GM18519 (cell line): ENCODE measurements at regions not wholly inside any gene's neighbourhood (a gene's known extent, or its start where the extent isn't known, plus 50 kb on each side); places are given as distances from the start of the nearest gene placed in this dataset.

Experiments used
- ATAC-seq: cut with Tn5 transposase; IDR thresholded peaks from one replicate; pipeline ENCODE4 v1.9.1; 2021; ENCODE audit warnings: mild to moderate bottlenecking, moderate library complexity; ENCODE audit not compliant: unreplicated experiment, low FRiP score

GRCh38 chr2:61722800-61723199 lies 131.1 kb downstream of the FAM161A start:
- no peak for ATAC-seq

- no peak for ATAC-seq
Observed at GRCh38 chr2:61722318-61722717, 131.5 kb downstream of the FAM161A start.

GRCh38 chr2:61721382-61721781 lies 132.5 kb downstream of the FAM161A start:
- no peak for ATAC-seq

GRCh38 chr2:61720911-61721310 lies 132.9 kb downstream of the FAM161A start:
- ATAC-seq, result no peak

- ATAC-seq, result no peak
Observed at GRCh38 chr2:61718965-61719364, 134.9 kb downstream of the FAM161A start.

- no peak for ATAC-seq
Observed at GRCh38 chr2:61715506-61715905, 138.4 kb downstream of the FAM161A start.

- no peak for ATAC-seq
Observed at GRCh38 chr2:61714210-61714609, 139.7 kb downstream of the FAM161A start.

- ATAC-seq, result no peak
Observed at GRCh38 chr2:61713457-61713856, 140.4 kb downstream of the FAM161A start.

- no peak for ATAC-seq
Observed at GRCh38 chr2:61712060-61712459, 141.8 kb downstream of the FAM161A start.

GRCh38 chr2:61710711-61711110 lies 143.1 kb downstream of the FAM161A start:
- no peak for ATAC-seq

GRCh38 chr2:61707984-61708852 lies 145.6 kb downstream of the FAM161A start:
- peak; percentile 98 for ATAC-seq

- no peak for ATAC-seq
Observed at GRCh38 chr2:61705625-61706024, 148.2 kb downstream of the FAM161A start.

GRCh38 chr2:61704364-61704763 lies 149.5 kb downstream of the FAM161A start:
- ATAC-seq, result no peak

GRCh38 chr2:61702088-61702467 lies 151.8 kb downstream of the FAM161A start:
- no peak for ATAC-seq

GRCh38 chr2:61700464-61700863 lies 153.4 kb downstream of the FAM161A start:
- no peak for ATAC-seq

- peak; percentile 81 for ATAC-seq
Observed at GRCh38 chr2:61694312-61695274, 156.4 kb upstream of the XPO1 start.

GRCh38 chr2:61693744-61694143 lies 155.6 kb upstream of the XPO1 start:
- no peak for ATAC-seq

GRCh38 chr2:61690078-61690596 lies 152.0 kb upstream of the XPO1 start:
- no peak for ATAC-seq

GRCh38 chr2:61689568-61689967 lies 151.4 kb upstream of the XPO1 start:
- ATAC-seq, result no peak

- no peak for ATAC-seq
Observed at GRCh38 chr2:61688369-61689334, 150.5 kb upstream of the XPO1 start.
